HL-60 (cell line): ENCODE measurements at regions not wholly inside any gene's neighbourhood (a gene's known extent, or its start where the extent isn't known, plus 50 kb on each side); places are given as distances from the start of the nearest gene placed in this dataset.

Source experiments
- GABPA ChIP-seq: IDR thresholded peaks from 2 replicates; pipeline ENCODE4 v1.6.1; 2012; ENCODE audit warnings: low read depth
- POLR2AphosphoS5 ChIP-seq: IDR thresholded peaks from 2 replicates; pipeline ENCODE4 v1.6.1; 2012; ENCODE audit warnings: low read depth
- TF ChIP-seq, protein P1 (sequence below): IDR thresholded peaks from one replicate; pipeline ENCODE4 v1.5.1; 2011; ENCODE audit warnings: low read length, control low read depth, inconsistent platforms; ENCODE audit not compliant: insufficient read depth
- TF ChIP-seq, protein P2 (sequence below): IDR thresholded peaks from 2 replicates; pipeline ENCODE4 v1.6.1; 2012; ENCODE audit warnings: low read depth; ENCODE audit not compliant: insufficient replicate concordance

DNA sequence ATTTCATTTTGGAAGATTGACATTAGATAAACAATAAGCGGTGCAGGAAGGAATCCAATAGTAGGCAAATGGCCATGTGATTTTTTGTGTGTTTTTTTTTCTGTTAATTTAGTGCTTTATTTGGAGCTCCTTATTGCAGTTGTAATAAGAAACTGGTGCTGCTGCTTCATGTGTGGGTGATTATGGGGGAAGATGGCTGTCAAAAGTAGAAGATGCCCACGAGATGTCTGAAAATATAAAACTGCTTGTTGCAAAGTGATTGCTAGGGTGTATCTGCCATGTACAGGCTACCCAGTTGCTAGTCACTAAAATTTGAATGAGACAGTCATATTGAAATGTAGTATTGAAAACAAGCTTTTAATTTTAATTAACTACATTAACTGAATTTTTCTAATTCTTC lies 216.7 kb upstream of the FTMT start:
- TF ChIP-seq, protein P1, sequence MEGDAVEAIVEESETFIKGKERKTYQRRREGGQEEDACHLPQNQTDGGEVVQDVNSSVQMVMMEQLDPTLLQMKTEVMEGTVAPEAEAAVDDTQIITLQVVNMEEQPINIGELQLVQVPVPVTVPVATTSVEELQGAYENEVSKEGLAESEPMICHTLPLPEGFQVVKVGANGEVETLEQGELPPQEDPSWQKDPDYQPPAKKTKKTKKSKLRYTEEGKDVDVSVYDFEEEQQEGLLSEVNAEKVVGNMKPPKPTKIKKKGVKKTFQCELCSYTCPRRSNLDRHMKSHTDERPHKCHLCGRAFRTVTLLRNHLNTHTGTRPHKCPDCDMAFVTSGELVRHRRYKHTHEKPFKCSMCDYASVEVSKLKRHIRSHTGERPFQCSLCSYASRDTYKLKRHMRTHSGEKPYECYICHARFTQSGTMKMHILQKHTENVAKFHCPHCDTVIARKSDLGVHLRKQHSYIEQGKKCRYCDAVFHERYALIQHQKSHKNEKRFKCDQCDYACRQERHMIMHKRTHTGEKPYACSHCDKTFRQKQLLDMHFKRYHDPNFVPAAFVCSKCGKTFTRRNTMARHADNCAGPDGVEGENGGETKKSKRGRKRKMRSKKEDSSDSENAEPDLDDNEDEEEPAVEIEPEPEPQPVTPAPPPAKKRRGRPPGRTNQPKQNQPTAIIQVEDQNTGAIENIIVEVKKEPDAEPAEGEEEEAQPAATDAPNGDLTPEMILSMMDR = no peak
- TF ChIP-seq POLR2AphosphoS5 (no peak), GABPA (no peak)
- TF ChIP-seq, protein P2, sequence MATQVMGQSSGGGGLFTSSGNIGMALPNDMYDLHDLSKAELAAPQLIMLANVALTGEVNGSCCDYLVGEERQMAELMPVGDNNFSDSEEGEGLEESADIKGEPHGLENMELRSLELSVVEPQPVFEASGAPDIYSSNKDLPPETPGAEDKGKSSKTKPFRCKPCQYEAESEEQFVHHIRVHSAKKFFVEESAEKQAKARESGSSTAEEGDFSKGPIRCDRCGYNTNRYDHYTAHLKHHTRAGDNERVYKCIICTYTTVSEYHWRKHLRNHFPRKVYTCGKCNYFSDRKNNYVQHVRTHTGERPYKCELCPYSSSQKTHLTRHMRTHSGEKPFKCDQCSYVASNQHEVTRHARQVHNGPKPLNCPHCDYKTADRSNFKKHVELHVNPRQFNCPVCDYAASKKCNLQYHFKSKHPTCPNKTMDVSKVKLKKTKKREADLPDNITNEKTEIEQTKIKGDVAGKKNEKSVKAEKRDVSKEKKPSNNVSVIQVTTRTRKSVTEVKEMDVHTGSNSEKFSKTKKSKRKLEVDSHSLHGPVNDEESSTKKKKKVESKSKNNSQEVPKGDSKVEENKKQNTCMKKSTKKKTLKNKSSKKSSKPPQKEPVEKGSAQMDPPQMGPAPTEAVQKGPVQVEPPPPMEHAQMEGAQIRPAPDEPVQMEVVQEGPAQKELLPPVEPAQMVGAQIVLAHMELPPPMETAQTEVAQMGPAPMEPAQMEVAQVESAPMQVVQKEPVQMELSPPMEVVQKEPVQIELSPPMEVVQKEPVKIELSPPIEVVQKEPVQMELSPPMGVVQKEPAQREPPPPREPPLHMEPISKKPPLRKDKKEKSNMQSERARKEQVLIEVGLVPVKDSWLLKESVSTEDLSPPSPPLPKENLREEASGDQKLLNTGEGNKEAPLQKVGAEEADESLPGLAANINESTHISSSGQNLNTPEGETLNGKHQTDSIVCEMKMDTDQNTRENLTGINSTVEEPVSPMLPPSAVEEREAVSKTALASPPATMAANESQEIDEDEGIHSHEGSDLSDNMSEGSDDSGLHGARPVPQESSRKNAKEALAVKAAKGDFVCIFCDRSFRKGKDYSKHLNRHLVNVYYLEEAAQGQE = no peak
